Astrocyte (in vitro differentiated cells and primary cell): ENCODE measurements at regions not wholly inside any gene's neighbourhood (a gene's known extent, or its start where the extent isn't known, plus 50 kb on each side); places are given as distances from the start of the nearest gene placed in this dataset.

Source experiments
- DNase-seq: peaks from one replicate; pipeline ENCODE4 v3.0.0-alpha.2; 2010; ENCODE audit warnings: low read depth
- FAIRE-seq: peaks from 2 replicates; lab custom pipeline; 2011; peaks lifted over from hg19 to GRCh38; lab: Jason Lieb, UNC
- H2AFZ ChIP-seq: 2 replicates; pipeline ENCODE4 v1.6.0; 2012; ENCODE audit warnings: low read depth, low read length, inconsistent platforms
- H3K27ac ChIP-seq: 2 replicates; pipeline ENCODE4 v1.5.1; 2011; ENCODE audit warnings: low read depth, low read length, inconsistent platforms
- H3K27me3 ChIP-seq: 2 replicates; pipeline ENCODE4 v1.6.0; 2011; ENCODE audit warnings: low read length, inconsistent platforms; ENCODE audit not compliant: insufficient read depth
- H3K36me3 ChIP-seq: 2 replicates; pipeline ENCODE4 v1.5.1; 2011; ENCODE audit warnings: low read length, inconsistent platforms; ENCODE audit not compliant: insufficient read depth
- H3K4me1 ChIP-seq: 2 replicates; pipeline ENCODE4 v1.5.1; 2011; ENCODE audit warnings: low read length, inconsistent platforms; ENCODE audit not compliant: insufficient read depth
- H3K4me2 ChIP-seq: 2 replicates; pipeline ENCODE4 v1.6.0; 2012; ENCODE audit warnings: low read length, inconsistent platforms
- H3K4me3 ChIP-seq: 2 replicates; pipeline ENCODE4 v1.5.1; 2011; ENCODE audit warnings: low read depth, mild to moderate bottlenecking, low read length, inconsistent platforms; ENCODE audit not compliant: insufficient read depth
- H3K79me2 ChIP-seq: 2 replicates; pipeline ENCODE4 v1.6.0; 2012; ENCODE audit warnings: mild to moderate bottlenecking, low read length, inconsistent platforms; ENCODE audit not compliant: insufficient read depth
- H3K9ac ChIP-seq: 2 replicates; pipeline ENCODE4 v1.6.0; 2012; ENCODE audit warnings: mild to moderate bottlenecking, low read length, inconsistent platforms
- H3K9me3 ChIP-seq: 2 replicates; pipeline ENCODE4 v1.5.1; 2012; ENCODE audit warnings: low read depth, mild to moderate bottlenecking, low read length, inconsistent platforms; ENCODE audit not compliant: insufficient read depth
- H4K20me1 ChIP-seq: 2 replicates; pipeline ENCODE4 v1.6.0; 2012; ENCODE audit warnings: low read length, inconsistent platforms; ENCODE audit not compliant: insufficient read depth
- H3K27ac Mint-ChIP-seq: one replicate; pipeline ENCODE4 v1.8.0; 2021; ENCODE audit warnings: mild to moderate bottlenecking, mixed read lengths; ENCODE audit not compliant: unreplicated experiment
- H3K27me3 Mint-ChIP-seq: one replicate; pipeline ENCODE4 v1.8.0; 2021; ENCODE audit warnings: low read depth, mixed read lengths; ENCODE audit not compliant: unreplicated experiment
- H3K36me3 Mint-ChIP-seq: one replicate; pipeline ENCODE4 v1.8.0; 2021; ENCODE audit warnings: low read depth, mixed read lengths; ENCODE audit not compliant: unreplicated experiment
- H3K4me1 Mint-ChIP-seq: one replicate; pipeline ENCODE4 v1.8.0; 2021; ENCODE audit warnings: low read depth, mixed read lengths; ENCODE audit not compliant: unreplicated experiment
- H3K4me3 Mint-ChIP-seq: one replicate; pipeline ENCODE4 v1.8.0; 2021; ENCODE audit warnings: mild to moderate bottlenecking, moderate library complexity, mixed read lengths; ENCODE audit not compliant: unreplicated experiment
- H3K9me3 Mint-ChIP-seq: one replicate; pipeline ENCODE4 v1.8.0; 2021; ENCODE audit warnings: mild to moderate bottlenecking, mixed read lengths; ENCODE audit not compliant: unreplicated experiment
- CTCF ChIP-seq: IDR thresholded peaks from 2 replicates; pipeline ENCODE4 v1.5.1; 2011; ENCODE audit warnings: low read depth, mild to moderate bottlenecking, inconsistent platforms, low read length, moderate library complexity; ENCODE audit not compliant: insufficient read depth
- EZH2 ChIP-seq: IDR thresholded peaks from 2 replicates; pipeline ENCODE4 v1.6.1; 2012; ENCODE audit warnings: mild to moderate bottlenecking, low read length, inconsistent platforms; ENCODE audit not compliant: insufficient read depth

GRCh38 chr12:67501362-67501761 is 147.2 kb upstream of the DYRK2 start:
- Mint-ChIP-seq H3K36me3 (no peaks in the 10 kb centered on the region), H3K27ac (no peak overlapping the region)

GRCh38 chr12:67504026-67504425 is 144.5 kb upstream of the DYRK2 start:
- no peak overlapping the region for H3K27ac ChIP-seq
- H3K27ac Mint-ChIP-seq: no peak overlapping the region

More at GRCh38 chr12:67501362-67501761, 147.2 kb upstream of the DYRK2 start:
- no peaks in the 10 kb centered on the region for H4K20me1 ChIP-seq
- no peak overlapping the region for H2AFZ ChIP-seq
- Mint-ChIP-seq H3K4me3 (no peak overlapping the region), H3K9me3 (peaks cover 3% of the 10 kb centered on the region), H3K4me1 (no peaks in the 10 kb centered on the region), H3K27me3 (peaks cover 5% of the 10 kb centered on the region)
- no peak overlapping the region for H3K4me3 ChIP-seq
- no peak overlapping the region for H3K27ac ChIP-seq
- no peaks in the 10 kb centered on the region for H3K27me3 ChIP-seq
- no peaks in the 10 kb centered on the region for H3K79me2 ChIP-seq
- H3K36me3 ChIP-seq: no peaks in the 10 kb centered on the region
- no peak for FAIRE-seq
- H3K4me2 ChIP-seq: no peak overlapping the region
- TF ChIP-seq CTCF: no peak
- no peak for TF ChIP-seq EZH2
- DNase-seq: no peak
- no peaks in the 10 kb centered on the region for H3K4me1 ChIP-seq
- no peak overlapping the region for H3K9ac ChIP-seq
- no peaks in the 10 kb centered on the region for H3K9me3 ChIP-seq

More at GRCh38 chr12:67504026-67504425, 144.5 kb upstream of the DYRK2 start:
- DNase-seq (no peak), FAIRE-seq (no peak)
- Histone ChIP-seq H3K4me1 (no peaks in the 10 kb centered on the region), H3K9ac (no peak overlapping the region), H4K20me1 (no peaks in the 10 kb centered on the region), H3K79me2 (no peaks in the 10 kb centered on the region), H3K9me3 (no peaks in the 10 kb centered on the region), H3K36me3 (no peaks in the 10 kb centered on the region), H3K4me2 (no peak overlapping the region), H2AFZ (no peak overlapping the region), H3K27me3 (no peaks in the 10 kb centered on the region), H3K4me3 (no peak overlapping the region)
- Mint-ChIP-seq H3K9me3 (peaks cover 2% of the 10 kb centered on the region), H3K4me1 (no peaks in the 10 kb centered on the region), H3K36me3 (no peaks in the 10 kb centered on the region), H3K4me3 (no peak overlapping the region), H3K27me3 (peaks cover 5% of the 10 kb centered on the region)
- no peak for TF ChIP-seq CTCF
- TF ChIP-seq EZH2: no peak
